HL-60 (cell line): ENCODE measurements at regions not wholly inside any gene's neighbourhood (a gene's known extent, or its start where the extent isn't known, plus 50 kb on each side); places are given as distances from the start of the nearest gene placed in this dataset.

Experiments used
- CTCF ChIP-seq: IDR thresholded peaks from one replicate; pipeline ENCODE4 v1.5.1; 2011; ENCODE audit warnings: low read length, control low read depth, inconsistent platforms; ENCODE audit not compliant: insufficient read depth
- GABPA ChIP-seq: IDR thresholded peaks from 2 replicates; pipeline ENCODE4 v1.6.1; 2012; ENCODE audit warnings: low read depth
- POLR2AphosphoS5 ChIP-seq: IDR thresholded peaks from 2 replicates; pipeline ENCODE4 v1.6.1; 2012; ENCODE audit warnings: low read depth
- REST ChIP-seq: IDR thresholded peaks from 2 replicates; pipeline ENCODE4 v1.6.1; 2012; ENCODE audit warnings: low read depth; ENCODE audit not compliant: insufficient replicate concordance
- SPI1 ChIP-seq: IDR thresholded peaks from 2 replicates; pipeline ENCODE4 v1.6.1; 2012; ENCODE audit warnings: low read depth, mild to moderate bottlenecking, borderline replicate concordance

GRCh38 chr3:99191186-99191585 lies 289.7 kb upstream of the DCBLD2 start:
- TF ChIP-seq CTCF (no peak), POLR2AphosphoS5 (no peak), REST (no peak), SPI1 (no peak), GABPA (no peak)
